ENCODE measurements at regions not wholly inside any gene's neighbourhood (a gene's known extent, or its start where the extent isn't known, plus 50 kb on each side); places are given as distances from the start of the nearest gene placed in this dataset.
"Not testable (repeated sequence)": the region's sequence is repeated elsewhere in the genome, so short reads cannot be mapped to it uniquely, and the experiment has no call there.

DNA sequence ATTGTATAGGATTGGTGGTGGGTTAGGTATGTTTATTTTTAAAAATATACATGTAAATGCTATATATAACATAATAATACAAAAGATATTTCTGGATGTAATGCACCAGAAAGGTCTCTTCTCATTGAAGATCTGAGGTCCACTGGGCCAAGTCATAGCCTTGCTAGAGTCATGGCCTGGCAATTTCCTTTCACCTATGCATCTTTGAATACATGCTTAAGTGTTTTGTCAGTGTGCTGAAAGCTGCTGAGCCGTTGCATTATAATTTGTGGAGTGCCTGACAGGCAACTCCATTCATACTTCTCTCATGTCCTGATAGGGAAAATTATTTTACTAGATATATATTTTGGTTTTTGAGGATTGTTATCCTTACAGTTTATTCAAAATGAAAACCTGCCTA, 410.2 kb upstream of the CT83 start:
- DNase-seq (ENCODE audit: low read depth), result no peak

DNA sequence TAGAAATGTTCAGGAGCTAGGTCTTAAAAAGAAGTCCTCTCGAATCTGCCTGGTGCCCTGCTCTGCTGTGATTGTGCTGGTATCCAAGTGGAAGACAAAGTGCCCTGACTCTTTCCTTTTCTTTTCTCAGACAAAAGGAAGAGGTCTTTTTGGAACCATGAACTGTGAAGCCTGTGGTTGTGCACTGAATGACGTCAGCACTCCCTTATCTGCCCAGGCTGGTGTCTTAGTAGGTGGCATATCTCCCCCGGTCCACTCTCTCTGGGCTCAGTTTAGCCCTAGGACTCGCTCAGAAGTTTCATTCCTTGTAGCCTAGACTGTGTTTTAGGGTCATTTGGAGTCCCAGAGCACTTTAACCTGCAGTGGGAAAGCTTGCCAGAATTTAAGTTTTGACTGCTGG, 400.3 kb upstream of the CT83 start:
- DNase-seq (ENCODE audit: low read depth), result no peak

DNA sequence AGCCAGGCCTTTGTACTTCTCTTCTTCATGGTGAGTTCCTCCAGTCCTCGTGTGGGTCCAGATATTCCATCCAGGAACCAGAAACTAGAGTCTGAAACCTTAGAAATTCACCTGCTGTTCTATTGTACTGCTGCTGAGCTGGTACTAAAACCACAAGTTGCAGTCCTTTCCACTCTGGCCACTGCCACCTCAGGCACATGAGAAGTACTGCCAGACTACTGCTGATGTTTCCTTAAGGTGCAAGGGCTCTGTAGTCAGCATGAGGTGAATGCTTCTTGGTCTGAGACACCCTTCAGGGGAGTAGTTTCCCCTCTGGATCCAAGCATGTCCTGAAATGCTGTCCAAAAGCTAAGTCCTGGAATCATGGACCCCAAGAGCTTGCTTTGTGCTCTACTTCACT, 399.6 kb upstream of the CT83 start:
- DNase-seq (ENCODE audit: low read depth), result no peak

DNA sequence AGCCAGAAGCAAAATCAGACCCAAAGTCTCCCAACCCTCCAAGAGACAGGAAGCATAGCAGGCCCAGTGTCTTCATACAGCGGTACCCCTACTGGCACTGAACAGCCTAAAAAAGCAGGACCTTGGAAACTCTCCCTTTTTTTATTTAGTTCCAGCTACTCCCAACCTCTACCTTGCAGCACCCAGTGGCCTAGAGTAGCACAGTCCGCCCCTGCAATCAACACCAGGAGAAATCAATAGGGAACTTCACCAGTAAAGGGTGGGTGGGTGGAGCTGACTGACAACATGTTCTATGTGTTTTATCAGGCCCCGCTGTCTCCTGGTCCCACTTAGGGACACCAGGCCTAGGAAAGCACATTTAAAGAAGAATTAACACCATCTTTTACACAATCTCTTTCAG, 378.5 kb upstream of the CT83 start:
- no peak for DNase-seq (ENCODE audit: low read depth)

DNA sequence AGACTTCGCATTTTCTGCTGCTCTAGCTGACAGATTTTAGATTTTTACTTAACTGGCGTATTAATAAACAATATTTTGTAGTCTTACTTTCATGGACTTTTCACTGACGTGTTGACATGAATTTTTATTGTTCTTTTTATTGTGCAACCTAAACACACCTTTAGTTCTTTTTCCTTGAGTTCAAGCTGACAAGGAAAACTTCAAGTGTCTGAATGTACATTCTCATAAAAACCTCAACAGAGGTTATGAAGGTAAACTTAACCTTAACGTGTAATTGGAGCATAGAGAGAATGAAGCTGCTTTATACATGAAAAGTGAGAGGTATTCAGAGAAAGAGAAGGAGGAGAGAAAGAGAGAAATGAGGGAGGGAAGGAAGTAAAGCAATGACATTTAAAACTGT, 364.3 kb upstream of the CT83 start:
- no peak for DNase-seq (ENCODE audit: low read depth)

DNA sequence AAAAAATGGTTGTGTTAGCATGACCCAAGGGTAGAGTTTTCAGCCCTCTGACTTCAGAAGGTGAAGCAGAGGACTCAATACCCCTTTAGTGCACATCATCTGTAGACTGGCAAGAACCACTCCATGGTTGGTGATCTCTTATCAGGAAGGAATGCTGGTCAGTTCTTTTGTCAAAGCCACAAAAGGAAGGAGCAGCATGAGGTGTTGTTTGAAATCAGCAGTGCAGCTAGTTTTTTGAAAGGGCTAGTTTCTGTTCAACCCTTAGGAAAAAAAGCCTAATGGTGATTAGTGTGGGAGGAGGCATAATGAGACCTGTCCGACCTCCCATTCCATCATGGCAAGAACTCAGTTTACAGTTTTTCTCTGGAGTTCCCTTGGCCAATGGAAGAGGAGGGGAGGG, 362.0 kb upstream of the CT83 start:
- DNase-seq (ENCODE audit: low read depth), result no peak

DNA sequence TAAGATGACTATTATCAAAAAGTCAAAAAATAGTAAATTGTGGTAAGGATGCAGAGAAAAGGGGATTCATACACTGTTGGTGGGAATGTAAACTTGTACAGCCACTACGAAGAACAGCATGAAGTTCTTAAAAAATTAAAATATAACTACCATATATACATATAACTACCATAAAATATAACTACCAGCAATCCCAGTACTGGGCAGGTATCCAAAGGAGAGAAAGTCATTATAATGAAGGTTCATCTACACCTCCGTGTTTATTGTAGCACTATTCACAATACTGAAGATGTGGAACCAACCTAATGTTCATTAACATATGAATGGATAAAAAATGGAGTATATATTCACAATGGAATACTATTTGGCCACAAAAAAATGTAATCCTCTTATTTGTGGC, 360.9 kb upstream of the CT83 start:
- DNase-seq (ENCODE audit: low read depth), result no peak

DNA sequence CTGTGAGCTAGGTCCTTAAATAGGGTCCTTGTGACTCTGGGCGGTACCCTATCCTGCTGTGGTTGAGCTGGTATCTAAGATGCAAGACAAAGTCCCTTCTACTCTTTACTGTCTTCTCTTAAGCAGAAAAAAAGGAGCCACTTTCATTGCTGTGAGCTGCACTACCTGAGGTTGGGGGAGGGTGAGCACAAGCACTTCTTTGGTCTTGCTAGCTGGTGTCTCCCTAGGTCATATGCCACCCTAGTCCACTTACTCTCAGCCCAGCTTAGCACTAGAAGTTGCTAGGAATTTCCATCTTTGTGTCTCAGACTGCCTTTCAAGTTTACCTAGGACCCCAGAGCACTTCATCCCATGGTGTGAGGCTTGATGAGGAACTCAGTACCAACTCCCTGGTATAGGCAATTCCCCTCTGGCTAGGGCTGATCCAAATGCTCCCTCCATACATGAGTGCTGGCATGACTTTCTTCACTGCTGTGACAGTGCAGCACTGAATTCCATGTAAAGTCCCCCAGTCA, 343.6 kb upstream of the CT83 start:
- DNase-seq (ENCODE audit: low read depth), result no peak

DNA sequence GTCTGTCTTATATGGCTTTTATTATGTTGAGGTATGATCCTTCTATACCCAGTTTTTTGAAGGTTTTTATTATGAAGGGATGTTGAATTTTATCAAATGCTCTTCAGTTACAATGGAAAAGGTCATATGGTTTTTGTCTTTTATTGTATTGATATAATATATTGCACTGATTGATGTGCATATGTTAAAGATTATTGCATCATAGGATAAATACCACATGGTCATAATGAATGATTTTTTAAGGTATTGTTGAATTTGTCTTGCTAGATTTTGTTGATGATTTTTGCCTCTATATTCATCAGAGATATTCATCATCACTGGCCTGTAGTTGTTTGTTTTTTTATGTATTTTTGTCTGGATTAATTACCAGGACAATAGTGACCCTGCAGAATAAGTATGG, 339.2 kb upstream of the CT83 start:
- DNase-seq (ENCODE audit: low read depth), result no peak

DNA sequence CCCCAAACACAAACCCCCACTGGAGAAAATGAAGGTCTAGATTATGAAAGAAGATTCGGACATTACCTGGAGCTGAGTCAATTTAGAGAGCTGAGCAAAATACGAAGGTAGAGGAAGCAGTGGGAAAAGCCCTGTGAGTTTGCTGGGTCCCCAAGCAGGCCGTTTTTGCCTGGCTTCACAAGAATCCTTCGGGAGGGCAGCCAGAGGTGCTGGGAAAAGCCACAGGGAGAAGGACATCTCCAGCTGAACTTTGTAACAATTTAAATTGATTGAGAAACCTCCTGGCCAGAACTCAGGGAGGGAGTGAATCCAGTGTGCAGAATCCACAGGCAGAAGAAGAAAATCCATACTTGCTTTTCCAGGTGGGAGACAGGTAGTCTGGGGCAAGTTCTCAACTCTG, 319.1 kb upstream of the CT83 start:
- DNase-seq (ENCODE audit: low read depth), result no peak

DNA sequence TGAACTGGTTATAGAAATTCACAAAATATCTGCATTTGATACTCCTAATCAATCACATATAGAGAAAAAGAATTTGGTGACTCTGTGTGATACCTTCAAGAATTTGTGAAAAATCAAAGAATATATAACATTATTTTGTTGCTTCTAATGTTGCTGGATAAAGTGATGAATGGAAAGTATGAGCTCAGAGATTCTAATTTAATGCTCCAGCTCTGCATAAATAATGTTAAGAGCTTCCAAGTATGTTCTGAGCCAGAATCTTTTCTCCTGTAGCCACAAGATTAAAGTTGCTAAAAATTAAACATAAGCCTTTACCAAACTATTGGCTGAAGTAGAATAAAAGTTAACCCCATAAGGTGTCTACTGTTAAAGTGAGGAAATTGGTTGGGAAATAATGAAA, 294.7 kb upstream of the CT83 start:
- DNase-seq (ENCODE audit: low read depth), result no peak

DNA sequence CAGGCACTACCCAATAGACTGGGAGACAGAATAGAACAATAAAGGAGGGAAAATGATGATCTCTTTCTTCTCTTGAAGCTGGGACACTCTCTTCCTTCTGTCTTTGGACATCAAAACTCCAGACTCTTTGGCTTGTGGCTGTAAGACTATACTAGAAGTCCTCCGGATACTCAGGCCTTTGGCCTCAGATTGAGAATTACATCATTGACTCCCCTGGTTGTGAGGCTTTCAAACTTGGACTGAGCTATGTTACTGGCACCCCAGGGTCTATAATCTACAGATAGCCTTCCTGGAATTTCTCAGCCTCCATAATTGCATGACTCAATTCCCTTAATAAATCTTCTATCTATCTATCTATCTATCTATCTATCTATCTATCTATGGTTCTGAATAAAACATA, 294.2 kb upstream of the CT83 start:
- DNase-seq (ENCODE audit: low read depth), result no peak

DNA sequence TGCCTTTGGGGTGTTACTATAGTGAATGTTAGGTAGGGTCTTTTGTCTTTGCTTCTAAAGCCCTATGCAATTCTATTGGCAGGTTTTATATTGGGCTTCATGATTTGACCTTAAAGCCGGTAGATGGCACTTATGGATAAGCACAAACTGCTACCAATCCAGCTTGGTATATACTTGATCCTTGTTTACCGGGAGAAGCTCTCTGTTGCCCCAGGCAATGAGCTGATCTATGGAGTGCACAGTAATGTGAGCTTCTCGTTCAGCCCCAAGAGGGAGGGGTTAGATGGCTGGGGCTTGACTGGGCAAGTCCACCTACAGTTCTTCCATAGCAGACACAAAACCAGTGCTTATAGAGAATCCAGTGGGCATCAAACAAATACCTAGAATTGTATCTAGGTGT, 287.2 kb upstream of the CT83 start:
- DNase-seq (ENCODE audit: low read depth), result no peak

DNA sequence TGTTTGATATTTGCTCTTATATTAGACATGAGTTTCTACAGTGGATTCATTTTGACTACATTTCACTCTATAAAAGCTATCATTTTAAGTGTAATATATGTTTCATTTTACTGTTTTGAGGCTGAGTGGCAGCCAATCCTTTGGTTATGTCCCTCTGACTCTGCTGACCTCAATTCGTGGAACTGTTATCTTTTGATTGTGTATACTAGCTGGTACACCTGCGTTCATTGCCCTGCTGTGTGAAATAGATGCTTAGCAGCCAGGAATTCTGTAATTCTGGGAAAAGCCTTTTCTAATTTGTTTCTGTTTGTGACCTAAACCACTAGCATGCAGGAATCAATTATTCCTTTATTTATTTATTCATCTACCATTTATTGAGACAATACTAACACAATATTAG, 269.4 kb upstream of the CT83 start:
- DNase-seq (ENCODE audit: low read depth), result no peak

DNA sequence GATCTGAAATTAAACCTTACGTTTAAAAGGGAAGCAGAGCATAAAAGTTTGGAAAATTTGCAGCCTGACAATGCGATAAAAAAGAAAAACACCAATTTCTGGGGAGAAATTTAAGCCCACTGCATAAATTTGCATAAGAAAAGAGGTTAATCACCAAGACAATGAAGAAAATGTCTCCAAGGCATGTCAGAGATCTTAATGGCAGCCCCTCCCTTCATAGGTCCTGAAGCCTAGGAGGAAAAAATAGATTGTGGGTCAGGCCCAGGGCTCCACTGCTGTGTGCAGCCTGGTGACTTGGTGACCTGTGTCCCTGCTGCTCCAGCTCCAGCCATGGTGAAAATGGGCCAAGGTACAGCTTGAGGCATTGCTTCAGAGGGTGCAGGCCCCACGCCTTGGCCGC, 264.0 kb upstream of the CT83 start:
- DNase-seq (ENCODE audit: low read depth), result no peak

DNA sequence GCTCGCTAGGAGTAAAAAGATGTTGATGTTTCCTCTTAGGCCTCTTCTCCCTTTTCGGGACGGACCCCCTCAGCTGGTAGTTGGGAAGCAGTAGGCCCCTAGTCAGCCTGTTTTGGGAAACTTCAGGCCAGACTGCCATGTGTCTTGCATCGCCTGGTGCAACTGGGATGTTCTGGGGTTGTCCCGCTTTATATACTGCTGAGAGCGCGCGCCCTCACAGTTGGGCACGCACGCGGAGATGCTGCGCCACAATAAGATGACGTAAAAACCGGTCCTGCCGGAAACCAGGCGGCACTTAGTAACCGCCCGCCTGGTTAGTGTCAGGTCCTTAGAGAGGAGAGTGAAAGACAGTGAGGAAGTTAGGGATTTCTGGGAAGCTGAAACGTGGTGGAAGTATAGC, 231.3 kb upstream of the CT83 start:
- DNase-seq (ENCODE audit: low read depth), result no peak

DNA sequence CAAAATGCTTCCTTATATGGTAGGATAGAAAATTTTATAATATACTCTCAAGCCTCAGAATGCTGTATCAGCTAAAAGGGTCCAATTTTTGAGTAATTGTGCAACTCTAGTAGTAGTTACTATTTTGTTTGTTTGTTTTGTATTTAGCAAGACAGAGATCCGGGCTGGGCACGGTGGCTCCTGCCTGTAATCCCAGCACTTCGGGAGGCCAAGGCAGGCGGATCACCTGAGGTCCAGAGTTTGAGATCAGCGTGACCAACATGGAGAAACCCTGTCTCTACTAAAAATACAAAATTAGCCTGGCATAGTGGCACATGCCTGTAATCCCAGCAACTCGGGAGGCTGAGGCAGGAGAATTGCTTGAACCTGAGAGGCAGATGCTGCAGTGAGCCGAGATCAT, 216.8 kb upstream of the CT83 start:
- DNase-seq (ENCODE audit: low read depth), result not testable (repeated sequence)

DNA sequence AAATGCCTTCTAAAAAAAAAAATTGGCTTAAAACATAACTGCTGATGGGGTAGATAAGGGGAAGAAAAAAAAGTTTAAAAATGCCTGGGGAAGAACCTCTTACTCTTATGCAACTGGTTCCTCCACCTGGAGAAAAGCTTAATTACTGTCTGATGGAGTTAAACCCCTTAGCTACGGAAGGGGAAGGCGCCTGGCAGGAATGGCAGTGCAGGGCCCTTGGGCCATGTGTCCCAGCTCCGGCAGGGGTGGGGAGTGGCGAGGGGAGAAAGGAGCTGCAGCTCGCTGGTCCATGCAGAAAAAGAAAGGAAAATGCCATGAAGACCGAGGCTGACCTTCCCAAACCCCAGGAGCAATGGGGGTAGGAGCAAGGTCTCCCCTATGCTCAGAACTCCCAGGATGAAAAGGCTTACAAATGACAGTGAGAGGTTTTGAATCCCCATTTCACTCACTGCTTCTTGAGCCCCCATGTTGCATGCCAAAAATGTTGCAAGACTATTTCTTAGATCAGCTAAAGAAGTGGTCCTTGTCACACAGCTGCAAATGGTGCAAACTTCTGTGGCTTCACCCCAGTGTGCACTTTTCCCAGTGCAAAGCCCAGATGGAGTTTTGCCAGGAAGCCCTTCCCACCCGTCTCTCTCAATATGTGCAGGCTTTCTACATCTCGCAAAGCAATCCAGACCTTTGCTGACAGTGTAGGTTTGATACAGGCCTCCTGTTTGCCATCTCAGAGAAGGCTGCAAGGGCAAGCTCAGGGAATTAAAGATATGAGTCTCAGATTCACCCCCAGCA, 204.8 kb upstream of the CT83 start:
- no peak for DNase-seq (ENCODE audit: low read depth)

DNA sequence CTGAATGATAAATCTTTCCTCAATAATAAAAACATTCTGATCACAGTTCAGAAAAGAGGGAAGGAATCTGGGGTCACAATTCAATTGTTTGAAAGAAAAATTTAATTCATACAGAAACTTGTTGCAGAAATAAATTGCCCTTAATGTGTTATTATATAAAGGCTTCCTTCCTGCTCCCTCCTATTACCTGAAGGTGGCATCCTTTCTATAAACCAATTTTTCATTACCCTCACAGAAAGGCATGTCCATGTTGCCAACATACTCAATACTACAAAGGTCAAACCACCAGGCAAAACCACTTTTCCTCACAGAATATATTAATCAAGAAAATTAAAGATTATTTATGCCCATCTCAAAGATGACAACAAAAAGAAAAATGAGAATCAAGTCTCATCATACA, 194.3 kb upstream of the CT83 start:
- DNase-seq (ENCODE audit: low read depth), result no peak

DNA sequence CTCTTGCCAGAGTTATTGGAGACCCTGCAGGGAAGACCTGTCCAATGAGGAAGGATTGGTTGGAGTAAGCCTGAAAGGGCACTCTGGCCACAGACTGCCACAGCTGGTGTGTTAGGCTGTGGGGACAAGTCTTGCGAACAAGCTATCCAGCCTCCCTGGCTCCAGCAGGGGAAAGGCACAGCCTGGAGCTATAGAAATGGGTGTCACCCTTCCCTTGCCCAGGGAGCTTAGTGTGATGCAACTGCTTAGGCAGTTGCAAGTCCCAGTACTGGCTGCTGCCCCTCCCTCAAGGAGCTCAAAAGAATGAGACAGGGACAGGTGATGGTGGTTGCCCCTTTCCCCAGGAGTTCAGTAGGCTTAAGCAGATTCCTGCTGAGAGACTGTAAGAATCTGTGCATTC, 165.7 kb upstream of the CT83 start:
- DNase-seq (ENCODE audit: low read depth), result no peak

DNA sequence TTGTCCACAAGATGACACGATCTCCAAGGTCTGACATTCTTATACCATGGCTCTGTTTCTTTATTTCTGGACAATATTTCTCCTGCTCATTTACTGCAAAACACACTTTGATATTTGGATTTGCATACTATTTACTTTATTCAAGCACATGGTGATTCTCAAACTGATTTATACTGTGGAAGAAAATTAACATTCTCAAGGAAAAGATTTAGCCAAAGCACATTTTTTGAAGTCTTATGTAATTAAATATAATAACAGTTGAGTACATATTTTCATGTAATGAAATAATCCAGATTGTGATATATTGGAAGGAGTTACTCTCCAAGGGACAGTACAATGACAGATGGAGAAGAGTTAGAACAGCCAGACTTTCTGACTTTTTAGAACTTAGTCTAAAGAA, 155.8 kb upstream of the CT83 start:
- DNase-seq (ENCODE audit: low read depth), result no peak

DNA sequence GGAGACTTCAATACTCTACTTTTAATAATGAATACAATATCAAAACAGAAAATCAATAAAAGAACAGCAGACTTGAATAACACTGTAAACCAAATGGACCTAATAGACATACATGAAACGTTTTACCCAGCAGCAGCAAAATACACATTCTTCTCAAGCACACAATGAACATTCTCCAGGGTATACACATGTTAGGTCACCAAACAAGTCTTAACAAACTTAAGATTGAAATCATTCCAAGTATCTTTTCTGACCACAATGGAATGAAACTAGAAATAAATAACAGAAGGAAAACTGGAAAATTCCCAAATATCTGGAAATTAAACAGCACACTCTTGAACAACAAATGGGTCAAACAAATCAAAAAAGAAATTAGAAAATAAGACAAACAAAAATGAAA, 145.0 kb upstream of the CT83 start:
- no peak for DNase-seq (ENCODE audit: low read depth)

DNA sequence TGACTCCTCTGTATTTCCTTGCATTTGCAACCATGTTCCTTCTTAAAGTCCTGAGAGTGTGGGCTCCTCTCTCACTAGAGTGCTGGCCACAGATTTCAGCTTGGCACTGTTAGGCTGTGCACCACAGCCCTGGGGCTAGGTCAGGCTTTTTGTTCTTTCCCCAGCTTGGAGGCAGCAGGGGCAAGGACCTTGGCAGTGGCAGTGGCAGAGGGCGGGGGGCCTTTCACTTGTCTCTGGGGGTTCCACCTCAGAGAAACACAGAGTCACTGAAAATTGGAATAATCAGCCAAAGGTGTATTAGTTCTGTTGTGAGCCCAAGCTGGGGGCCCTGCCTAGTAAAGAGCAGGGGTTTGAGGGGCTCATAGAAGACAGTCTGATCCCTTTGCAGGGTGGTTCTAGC, 142.8 kb upstream of the CT83 start:
- DNase-seq (ENCODE audit: low read depth), result no peak

DNA sequence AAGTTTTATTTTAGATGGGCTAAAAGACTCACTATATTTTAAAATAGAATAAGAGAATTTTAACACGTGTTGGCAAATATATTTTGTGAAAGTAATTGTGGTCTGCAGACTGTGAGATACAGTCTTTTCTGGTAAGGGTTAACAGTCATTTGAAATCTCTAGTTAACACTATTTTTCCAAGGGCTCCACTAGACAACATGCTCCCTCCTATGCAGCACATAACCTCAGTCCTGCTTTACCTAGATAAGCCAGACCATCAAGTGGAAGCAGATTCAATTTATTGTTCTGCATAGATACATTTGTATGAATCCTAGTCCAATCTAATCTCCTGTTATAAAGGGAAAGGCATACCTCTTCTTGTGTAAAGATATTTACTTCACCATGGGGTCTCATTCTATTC, 133.2 kb upstream of the CT83 start:
- DNase-seq (ENCODE audit: low read depth), result no peak

Measured in stromal cell of bone marrow (primary cell).